CD4-positive, CD25-positive, alpha-beta regulatory T cell (primary cell): ENCODE measurements at regions not wholly inside any gene's neighbourhood (a gene's known extent, or its start where the extent isn't known, plus 50 kb on each side); places are given as distances from the start of the nearest gene placed in this dataset.
"Not testable (repeated sequence)": the region's sequence is repeated elsewhere in the genome, so short reads cannot be mapped to it uniquely, and the experiment has no call there.

Experiments
- ATAC-seq, 2 donors: fragments of 150-1000 bp; cut with Tn5 transposase; one replicate each; pipeline ENCODE4 v1.10.0; 2021; ENCODE audit warnings: low read depth in 2 of 2, moderate number of reproducible peaks in 2 of 2, moderate library complexity in 1 of 2
- DNase-seq, 3 donors: peaks; one replicate each; pipeline versions ENCODE4 v3.0.0 to v3.0.0-alpha.2; 2012 to 2022; ENCODE audit warnings: mixed read lengths in 1 of 3
- H3K27ac ChIP-seq: one replicate; pipeline ENCODE4 v1.7.0; 2013; ENCODE audit warnings: mild to moderate bottlenecking, low read length; ENCODE audit not compliant: insufficient read depth, poor library complexity, severe bottlenecking
- H3K27me3 ChIP-seq: one replicate; pipeline ENCODE4 v1.7.0; 2013; ENCODE audit warnings: low read length; ENCODE audit not compliant: control insufficient read depth, insufficient read depth
- H3K36me3 ChIP-seq: one replicate; pipeline ENCODE4 v1.7.0; 2013; ENCODE audit warnings: mild to moderate bottlenecking, low read length, moderate library complexity; ENCODE audit not compliant: control insufficient read depth, insufficient read depth
- H3K4me1 ChIP-seq: 2 replicates; pipeline ENCODE4 v1.7.0; 2013; ENCODE audit warnings: mild to moderate bottlenecking, low read length; ENCODE audit not compliant: insufficient read depth, control insufficient read depth, poor library complexity, severe bottlenecking
- H3K4me3 ChIP-seq: one replicate; pipeline ENCODE4 v1.7.0; 2013; ENCODE audit warnings: low read depth, mild to moderate bottlenecking, low read length, moderate library complexity
- H3K9me3 ChIP-seq, 2 experiments: 1 replicate in 1 of 2; 2 replicates in 1 of 2; pipeline ENCODE4 v1.7.0; 2013; ENCODE audit warnings: low read length in 2 of 2, mild to moderate bottlenecking in 1 of 2, moderate library complexity in 1 of 2; ENCODE audit not compliant: control insufficient read depth in 2 of 2
- H3K27ac Mint-ChIP-seq, 3 donors: one replicate each; pipeline ENCODE4 v1.8.0; 2020 to 2022; ENCODE audit warnings: mild to moderate bottlenecking in 3 of 3, mixed read lengths in 3 of 3, moderate library complexity in 2 of 3
- H3K27me3 Mint-ChIP-seq: one replicate; pipeline ENCODE4 v1.8.0; 2022; ENCODE audit warnings: mild to moderate bottlenecking, mixed read lengths
- H3K36me3 Mint-ChIP-seq: one replicate; pipeline ENCODE4 v1.8.0; 2020; ENCODE audit warnings: mixed read lengths
- H3K4me1 Mint-ChIP-seq, 4 donors: one replicate each; pipeline ENCODE4 v1.8.0; 2020 to 2022; ENCODE audit warnings: mixed read lengths in 4 of 4, mild to moderate bottlenecking in 1 of 4
- H3K4me3 Mint-ChIP-seq, 4 donors: one replicate each; pipeline ENCODE4 v1.8.0; 2020 to 2022; ENCODE audit warnings: mild to moderate bottlenecking in 4 of 4, mixed read lengths in 4 of 4, moderate library complexity in 3 of 4
- H3K9me3 Mint-ChIP-seq, 7 donors: one replicate each; pipeline ENCODE4 v1.8.0; 2020 to 2022; ENCODE audit warnings: mixed read lengths in 7 of 7, mild to moderate bottlenecking in 3 of 7, moderate library complexity in 2 of 7

DNA sequence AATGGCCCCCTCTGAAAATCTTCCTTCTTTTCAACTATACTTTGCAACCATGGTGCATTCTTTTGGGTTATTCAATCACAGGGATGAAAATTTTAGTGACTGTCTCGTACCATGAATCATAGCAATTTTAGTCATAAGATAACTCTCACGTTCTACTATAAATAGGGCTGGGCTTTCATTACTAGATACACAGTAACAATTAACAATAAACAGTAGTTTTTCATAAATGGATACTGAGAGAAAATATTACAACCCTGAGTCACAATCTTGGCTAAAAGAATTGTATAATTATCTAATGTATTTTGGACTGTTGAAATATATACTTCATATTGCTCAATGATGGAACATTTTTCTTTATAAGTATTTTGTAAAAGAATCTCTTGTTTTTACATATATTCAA lies 96.1 kb downstream of the TEX35 start:
- Histone ChIP-seq H3K9me3 (no peaks in the 10 kb centered on the region), H3K36me3 (no peaks in the 10 kb centered on the region), H3K4me1 (no peaks in the 10 kb centered on the region), H3K27ac (no peak overlapping the region), H3K4me3 (no peak overlapping the region), H3K27me3 (peaks cover 2% of the 10 kb centered on the region)
- Mint-ChIP-seq H3K4me1 (peaks cover 0 to 2% (median 0%) of the 10 kb centered on the region in 4 donors), H3K27ac (no peak overlapping the region), H3K27me3 (no peaks in the 10 kb centered on the region), H3K9me3 (peaks cover 0 to 4% (median 0%) of the 10 kb centered on the region in 7 donors), H3K4me3 (no peak overlapping the region), H3K36me3 (no peaks in the 10 kb centered on the region)
- ATAC-seq (no peak), DNase-seq (no peak)

DNA sequence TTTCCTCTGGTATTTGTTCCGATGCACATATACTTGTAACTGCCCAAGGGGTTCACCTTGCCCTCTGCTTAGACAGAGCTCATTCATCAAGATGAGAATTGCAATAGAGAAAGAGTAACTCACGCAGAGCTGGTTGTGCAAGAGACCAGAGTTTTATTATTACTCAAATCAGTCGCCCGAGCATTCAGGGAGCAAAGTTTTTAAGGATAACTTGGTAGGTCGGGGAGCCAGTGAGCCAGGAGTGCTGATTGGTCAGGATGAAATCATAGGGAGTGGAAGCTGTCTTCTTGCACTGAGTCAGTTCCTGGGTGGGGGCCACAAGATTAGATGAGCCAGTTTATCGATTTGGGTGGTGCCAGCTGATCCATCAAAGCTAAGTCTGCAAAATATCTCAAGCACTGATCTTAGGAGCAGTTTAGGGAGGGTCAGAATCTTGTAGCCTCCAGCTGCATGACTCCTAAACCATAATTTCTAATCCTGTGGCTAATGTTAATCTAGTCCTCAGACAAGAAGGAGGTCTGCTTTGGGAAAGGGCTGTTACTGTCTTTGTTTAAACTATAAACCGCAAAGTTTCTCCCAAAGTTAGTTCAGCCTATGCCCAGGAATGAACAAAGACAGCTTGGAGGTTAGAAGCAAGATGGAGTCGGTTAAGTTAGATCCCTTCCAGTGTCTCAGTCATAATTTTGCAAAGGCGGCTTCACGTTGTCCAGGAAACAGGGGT lies 97.9 kb downstream of the TEX35 start:
- not testable (repeated sequence) for H3K27ac Mint-ChIP-seq, ATAC-seq, H3K27me3 ChIP-seq, H3K4me1 ChIP-seq, H3K4me3 Mint-ChIP-seq, H3K4me1 Mint-ChIP-seq, H3K9me3 ChIP-seq, H3K9me3 Mint-ChIP-seq, H3K36me3 Mint-ChIP-seq, H3K27ac ChIP-seq, DNase-seq, H3K36me3 ChIP-seq, H3K4me3 ChIP-seq, H3K27me3 Mint-ChIP-seq

DNA sequence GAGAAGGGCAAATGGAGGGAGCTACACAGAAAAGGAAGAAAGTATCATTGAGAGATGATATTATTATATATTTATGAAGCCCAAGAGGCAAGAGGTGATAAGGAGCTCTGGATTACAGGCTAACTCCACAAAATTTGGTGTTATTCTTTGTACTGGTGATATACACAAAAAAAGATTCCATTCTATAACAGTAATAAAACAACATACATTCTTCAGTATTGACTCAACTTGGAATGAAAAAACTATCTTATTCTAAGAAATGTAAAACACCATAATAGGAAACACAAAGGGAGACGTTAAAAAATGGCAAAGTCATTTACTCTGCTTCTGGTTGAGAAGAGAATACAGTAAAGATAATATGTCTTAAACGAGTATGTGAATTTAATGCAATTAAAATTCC lies 99.4 kb downstream of the TEX35 start:
- Mint-ChIP-seq H3K27me3 (no peaks in the 10 kb centered on the region), H3K27ac (no peak overlapping the region), H3K4me1 (peaks cover 0 to 2% (median 0%) of the 10 kb centered on the region in 4 donors), H3K4me3 (no peak overlapping the region), H3K36me3 (no peaks in the 10 kb centered on the region), H3K9me3 (peaks cover 0 to 1% (median 0%) of the 10 kb centered on the region in 7 donors)
- Histone ChIP-seq H3K4me1 (no peaks in the 10 kb centered on the region), H3K27ac (no peak overlapping the region), H3K4me3 (no peak overlapping the region), H3K27me3 (peaks cover 2% of the 10 kb centered on the region), H3K9me3 (no peaks in the 10 kb centered on the region), H3K36me3 (no peaks in the 10 kb centered on the region)
- ATAC-seq, result no peak
- no peak for DNase-seq

DNA sequence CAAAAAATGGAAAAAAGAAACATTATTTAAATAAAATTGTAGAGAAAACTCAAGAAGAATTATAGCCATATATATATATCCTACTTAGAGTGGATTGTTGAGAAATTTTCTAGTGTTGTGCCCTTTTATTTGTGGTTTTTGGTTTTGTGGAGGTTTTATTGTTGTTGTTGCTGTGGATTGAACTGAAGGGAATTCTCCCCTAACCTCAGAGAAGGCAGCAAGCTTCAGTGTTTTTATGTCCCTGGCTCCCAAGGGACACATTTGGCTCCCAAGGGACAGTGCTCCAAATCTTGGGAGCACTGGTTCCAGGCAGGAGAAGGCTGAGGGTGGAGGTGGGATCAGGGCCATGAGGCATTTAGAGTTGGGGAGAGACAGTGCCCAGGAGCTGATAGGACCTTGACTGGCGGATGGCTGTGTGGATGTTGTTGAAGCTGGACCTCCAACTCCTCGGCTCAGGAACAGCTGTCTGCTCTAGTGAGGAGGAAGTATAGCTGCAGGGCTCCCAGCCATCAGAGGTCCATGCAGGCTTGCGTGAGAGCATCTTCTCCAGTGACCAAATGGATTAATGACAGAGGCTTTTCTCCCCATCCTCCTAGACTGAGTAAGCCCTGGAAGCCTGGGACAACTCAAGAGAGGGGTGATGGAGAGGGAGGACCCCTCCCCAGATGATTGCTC lies 100.5 kb downstream of the TEX35 start:
- Histone ChIP-seq H3K27ac (no peak overlapping the region), H3K4me3 (no peak overlapping the region), H3K9me3 (no peaks in the 10 kb centered on the region), H3K36me3 (no peaks in the 10 kb centered on the region), H3K4me1 (no peaks in the 10 kb centered on the region), H3K27me3 (peaks cover 2% of the 10 kb centered on the region)
- peaks cover 0 to 1% (median 0%) of the 10 kb centered on the region in 7 donors for H3K9me3 Mint-ChIP-seq
- DNase-seq (no peak), ATAC-seq (no peak)
- H3K27ac Mint-ChIP-seq, result no peak overlapping the region
- H3K4me3 Mint-ChIP-seq, result no peak overlapping the region
- peaks cover 0 to 2% (median 0%) of the 10 kb centered on the region in 4 donors for H3K4me1 Mint-ChIP-seq
- no peaks in the 10 kb centered on the region for H3K27me3 Mint-ChIP-seq
- no peaks in the 10 kb centered on the region for H3K36me3 Mint-ChIP-seq

DNA sequence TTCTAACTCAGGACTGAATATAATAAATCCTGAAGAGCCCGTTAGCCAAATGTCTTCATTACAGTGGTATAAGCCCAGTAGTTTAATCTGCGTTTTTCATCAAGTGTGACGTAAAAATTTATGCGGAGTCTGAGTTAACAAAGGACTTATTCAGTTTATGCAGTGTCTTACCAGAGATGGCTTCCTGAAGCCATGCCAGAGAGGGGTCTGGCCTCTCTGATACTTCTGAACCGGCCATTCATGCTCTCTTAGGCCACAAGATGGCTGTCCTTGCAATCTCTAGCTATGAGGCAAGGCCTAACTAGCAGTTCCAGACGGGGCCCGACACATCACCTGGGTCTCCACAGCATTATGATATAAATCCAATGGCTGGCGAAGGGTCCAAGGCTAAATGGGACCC lies 101.4 kb downstream of the TEX35 start:
- H3K4me1 ChIP-seq, result no peaks in the 10 kb centered on the region
- no peak overlapping the region for H3K27ac ChIP-seq
- Mint-ChIP-seq H3K4me1 (peaks cover 0 to 2% (median 0%) of the 10 kb centered on the region in 4 donors), H3K9me3 (peaks cover 0 to 2% (median 0%) of the 10 kb centered on the region in 7 donors), H3K27ac (no peak overlapping the region), H3K36me3 (no peaks in the 10 kb centered on the region), H3K4me3 (no peak overlapping the region), H3K27me3 (no peaks in the 10 kb centered on the region)
- H3K9me3 ChIP-seq, result no peaks in the 10 kb centered on the region
- no peak for DNase-seq
- no peak for ATAC-seq
- H3K4me3 ChIP-seq, result no peak overlapping the region
- H3K27me3 ChIP-seq, result no peaks in the 10 kb centered on the region
- H3K36me3 ChIP-seq, result no peaks in the 10 kb centered on the region

DNA sequence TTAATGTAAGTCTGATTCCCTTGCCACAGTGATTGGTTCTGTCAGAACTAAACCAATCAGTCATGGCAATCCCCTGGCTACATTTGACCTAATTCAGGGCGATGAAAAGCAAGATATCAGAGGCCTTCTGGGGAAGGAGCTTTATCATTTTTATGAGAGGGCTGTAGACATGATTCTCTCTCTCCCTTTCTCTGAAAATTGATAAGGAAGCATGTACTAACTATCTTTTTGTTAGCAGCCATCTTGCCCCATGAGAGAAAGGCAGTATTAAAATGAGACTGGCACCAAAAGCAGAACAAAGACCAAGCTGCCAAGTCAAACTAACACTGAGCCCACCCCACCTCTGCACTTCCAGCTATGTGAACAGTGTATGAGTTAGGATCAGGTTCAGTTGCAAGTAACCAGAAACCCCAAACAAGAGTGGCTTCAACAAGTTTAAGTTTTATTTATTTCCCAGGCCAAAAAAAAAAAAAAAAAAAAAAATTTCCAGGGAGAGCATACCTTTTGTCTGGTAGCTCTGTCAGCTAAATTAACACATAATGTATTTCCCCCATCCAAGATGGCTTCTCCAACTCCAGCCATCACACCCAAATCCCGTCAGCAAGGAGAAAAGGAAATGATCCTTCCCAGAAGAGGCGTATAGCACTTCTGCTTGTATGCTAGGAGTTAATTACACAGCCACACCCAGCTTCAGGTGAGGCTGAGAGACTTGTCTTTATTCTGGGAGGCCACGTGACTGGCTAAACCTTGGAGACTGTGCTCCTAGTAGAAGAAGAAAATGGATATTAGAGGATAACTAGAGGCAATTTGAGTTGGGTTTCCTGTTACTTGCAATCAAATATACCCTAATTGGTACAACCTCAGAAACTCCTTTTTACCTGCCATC lies 105.8 kb upstream of the RALGPS2 start:
- H3K4me3 ChIP-seq, result no peak overlapping the region
- Mint-ChIP-seq H3K27ac (peak overlapping the region in 1 of 3 donors; percentile 71), H3K4me3 (no peak overlapping the region), H3K9me3 (peaks cover 0 to 3% (median 2%) of the 10 kb centered on the region in 7 donors), H3K4me1 (no peaks in the 10 kb centered on the region), H3K27me3 (no peaks in the 10 kb centered on the region), H3K36me3 (no peaks in the 10 kb centered on the region)
- H3K36me3 ChIP-seq, result no peaks in the 10 kb centered on the region
- ATAC-seq, result no peak
- no peaks in the 10 kb centered on the region for H3K9me3 ChIP-seq
- H3K4me1 ChIP-seq, result no peaks in the 10 kb centered on the region
- no peak for DNase-seq
- H3K27me3 ChIP-seq, result no peaks in the 10 kb centered on the region
- H3K27ac ChIP-seq, result no peak overlapping the region

DNA sequence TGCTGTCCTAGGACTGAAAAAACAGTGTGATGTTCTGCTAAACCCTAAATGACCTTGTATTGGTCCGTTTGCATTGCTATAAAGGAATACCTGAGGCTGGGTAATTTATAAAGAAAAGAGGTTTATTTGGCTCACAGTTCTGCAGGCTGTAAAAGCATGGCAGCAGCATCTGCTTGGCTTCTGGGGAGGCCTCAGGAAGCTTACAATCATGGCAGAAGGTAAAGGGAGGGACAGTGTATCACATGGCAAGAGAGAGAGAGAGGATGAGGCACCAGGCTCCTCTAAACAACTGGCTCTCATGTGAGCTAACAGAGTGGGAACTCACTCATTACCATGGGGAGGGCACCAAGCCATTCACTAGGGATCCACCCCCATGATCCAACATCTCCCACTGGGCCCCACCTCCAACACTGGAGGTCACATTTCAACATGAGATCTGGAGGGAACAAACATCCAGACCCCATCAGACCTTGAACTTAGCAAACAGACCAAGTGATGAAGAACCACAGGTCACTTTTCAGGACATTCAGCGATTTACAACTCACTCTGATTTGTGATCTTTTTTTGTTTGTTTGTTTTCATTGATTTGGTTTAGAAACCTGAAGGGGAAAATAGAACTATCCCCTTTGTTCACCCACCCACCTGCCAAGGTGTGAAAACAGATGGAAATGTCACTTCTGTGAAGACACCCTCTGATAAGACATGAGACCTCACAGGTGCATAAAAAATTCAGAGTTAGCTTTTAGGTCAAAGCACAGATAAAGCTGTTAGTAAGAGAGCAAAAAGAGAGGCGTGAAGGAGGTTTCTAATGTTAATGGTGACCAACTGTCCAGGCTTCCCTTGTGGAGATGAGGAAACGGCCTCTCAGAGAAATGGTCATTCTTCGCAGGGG lies 104.2 kb upstream of the RALGPS2 start:
- Histone ChIP-seq H3K27me3 (no peaks in the 10 kb centered on the region), H3K4me1 (no peaks in the 10 kb centered on the region), H3K9me3 (no peaks in the 10 kb centered on the region), H3K4me3 (no peak overlapping the region), H3K27ac (no peak overlapping the region), H3K36me3 (no peaks in the 10 kb centered on the region)
- H3K36me3 Mint-ChIP-seq, result no peaks in the 10 kb centered on the region
- H3K4me3 Mint-ChIP-seq, result no peak overlapping the region
- no peak overlapping the region for H3K27ac Mint-ChIP-seq
- ATAC-seq (no peak), DNase-seq (no peak)
- no peaks in the 10 kb centered on the region for H3K4me1 Mint-ChIP-seq
- peaks cover 0 to 3% (median 2%) of the 10 kb centered on the region in 7 donors for H3K9me3 Mint-ChIP-seq
- no peaks in the 10 kb centered on the region for H3K27me3 Mint-ChIP-seq
